CD14-positive monocyte (primary cell): ENCODE measurements at regions not wholly inside any gene's neighbourhood (a gene's known extent, or its start where the extent isn't known, plus 50 kb on each side); places are given as distances from the start of the nearest gene placed in this dataset.

Experiments used
- DNase-seq, 3 donors: peaks; one replicate each; pipeline ENCODE4 v3.0.0-alpha.2; 2011 to 2022
- H2AFZ ChIP-seq: 2 replicates; pipeline ENCODE4 v1.6.0; 2012; ENCODE audit warnings: mild to moderate bottlenecking, low read depth, low read length, inconsistent platforms; ENCODE audit not compliant: insufficient read depth, poor library complexity, severe bottlenecking
- H3K27ac ChIP-seq, 2 donors: 1 replicate in 1 of 2; 2 replicates in 1 of 2; pipeline ENCODE4 v1.5.1; 2012 to 2013; ENCODE audit warnings: low read length in 2 of 2, control low read depth in 1 of 2, inconsistent platforms in 1 of 2, low read depth in 1 of 2, mild to moderate bottlenecking in 1 of 2
- H3K27me3 ChIP-seq, 2 donors: one replicate each; pipeline versions ENCODE4 v1.6.0 to v1.6.1; 2011 to 2013; ENCODE audit warnings: low read length in 2 of 2; ENCODE audit not compliant: control insufficient read depth in 2 of 2, insufficient read depth in 2 of 2
- H3K36me3 ChIP-seq, 2 donors: replicated peaks in 1 of 2; 1 replicate in 1 of 2; 2 replicates in 1 of 2; pipeline versions ENCODE4 v1.5.1 to v1.6.1; 2012 to 2013; ENCODE audit warnings: low read length in 2 of 2, control low read depth in 1 of 2, inconsistent platforms in 1 of 2, mild to moderate bottlenecking in 1 of 2; ENCODE audit not compliant: insufficient read depth in 2 of 2, control insufficient read depth in 1 of 2
- H3K4me1 ChIP-seq, 2 donors: 1 replicate in 1 of 2; 2 replicates in 1 of 2; pipeline versions ENCODE4 v1.5.1 to v1.6.1; 2012 to 2013; ENCODE audit warnings: low read length in 2 of 2, control low read depth in 1 of 2, inconsistent platforms in 1 of 2, mild to moderate bottlenecking in 1 of 2, moderate library complexity in 1 of 2; ENCODE audit not compliant: insufficient read depth in 2 of 2, control insufficient read depth in 1 of 2
- H3K4me2 ChIP-seq: replicated peaks from 2 replicates; pipeline ENCODE3; 2012; ENCODE audit warnings: low read length, moderate library complexity, mild to moderate bottlenecking; ENCODE audit not compliant: poor library complexity, severe bottlenecking; ENCODE audit errors: extremely low read depth
- H3K4me3 ChIP-seq, 3 experiments: fragments of 200-600 bp in 1 of 3; sonication (generic) in 1 of 3; replicated peaks in 1 of 3; 1 replicate in 2 of 3; 2 replicates in 1 of 3; pipeline ENCODE4 v1.5.1; 2011 to 2013; ENCODE audit warnings: low read length in 3 of 3, mild to moderate bottlenecking in 3 of 3, control low read depth in 2 of 3, low read depth in 2 of 3, inconsistent platforms in 1 of 3, moderate library complexity in 1 of 3
- H3K79me2 ChIP-seq: 2 replicates; pipeline ENCODE4 v1.6.0; 2012; ENCODE audit warnings: mild to moderate bottlenecking, control low read depth, inconsistent platforms, low read length, moderate library complexity; ENCODE audit not compliant: insufficient read depth
- H3K9ac ChIP-seq: 2 replicates; pipeline ENCODE4 v1.6.0; 2017; ENCODE audit warnings: low read length, mild to moderate bottlenecking; ENCODE audit not compliant: insufficient read depth, poor library complexity, severe bottlenecking
- H3K9me3 ChIP-seq, 2 donors: replicated peaks in 1 of 2; 1 replicate in 1 of 2; 2 replicates in 1 of 2; pipeline versions ENCODE4 v1.5.1 to v1.6.1; 2012 to 2013; ENCODE audit warnings: low read length in 2 of 2, control low read depth in 1 of 2; ENCODE audit not compliant: control insufficient read depth in 1 of 2, insufficient read depth in 1 of 2
- H4K20me1 ChIP-seq: 2 replicates; pipeline ENCODE4 v1.6.0; 2012; ENCODE audit warnings: mild to moderate bottlenecking, low read length, control low read depth, moderate library complexity; ENCODE audit not compliant: insufficient read depth
- H3K27ac Mint-ChIP-seq, 7 donors: one replicate each; pipeline ENCODE4 v1.8.0; 2020; ENCODE audit warnings: mild to moderate bottlenecking in 7 of 7, mixed read lengths in 7 of 7, moderate library complexity in 6 of 7, inconsistent platforms in 2 of 7
- H3K27me3 Mint-ChIP-seq, 3 donors: one replicate each; pipeline ENCODE4 v1.8.0; 2021 to 2022; ENCODE audit warnings: low read depth in 3 of 3, mild to moderate bottlenecking in 3 of 3, mixed read lengths in 3 of 3, moderate library complexity in 3 of 3, inconsistent platforms in 1 of 3
- H3K36me3 Mint-ChIP-seq, 2 donors: one replicate each; pipeline ENCODE4 v1.8.0; 2020; ENCODE audit warnings: mixed read lengths in 2 of 2, inconsistent platforms in 1 of 2, mild to moderate bottlenecking in 1 of 2
- H3K4me1 Mint-ChIP-seq: one replicate; pipeline ENCODE4 v1.8.0; 2020; ENCODE audit warnings: mild to moderate bottlenecking, mixed read lengths
- H3K4me3 Mint-ChIP-seq, 2 donors: one replicate each; pipeline ENCODE4 v1.8.0; 2020; ENCODE audit warnings: mild to moderate bottlenecking in 2 of 2, mixed read lengths in 2 of 2, moderate library complexity in 1 of 2
- H3K9me3 Mint-ChIP-seq, 7 donors: one replicate each; pipeline ENCODE4 v1.8.0; 2020 to 2022; ENCODE audit warnings: mixed read lengths in 7 of 7, mild to moderate bottlenecking in 6 of 7, moderate library complexity in 6 of 7, inconsistent platforms in 2 of 7
- WGBS: methylation state at CpG from one replicate; pipeline ENCODE4 v1.1.5; 2013; ENCODE audit warnings: missing lambda C conversion rate; ENCODE audit not compliant: insufficient coverage; 5-methylcytosine and 5-hydroxymethylcytosine counted together
- intact Hi-C, 2 donors: fragments of 100-400 bp; cut with micrococcal nuclease; formaldehyde crosslinking; loops; one replicate each; pipeline versions ENCODE4 v1.15.0 to v1.15.1; 2023
- TF ChIP-seq, protein P1 (sequence below): fragments of 200-600 bp; IDR thresholded peaks from one replicate; pipeline ENCODE4 v1.8.0; 2022; ENCODE audit warnings: antibody characterized with exemption, mild to moderate bottlenecking

DNA sequence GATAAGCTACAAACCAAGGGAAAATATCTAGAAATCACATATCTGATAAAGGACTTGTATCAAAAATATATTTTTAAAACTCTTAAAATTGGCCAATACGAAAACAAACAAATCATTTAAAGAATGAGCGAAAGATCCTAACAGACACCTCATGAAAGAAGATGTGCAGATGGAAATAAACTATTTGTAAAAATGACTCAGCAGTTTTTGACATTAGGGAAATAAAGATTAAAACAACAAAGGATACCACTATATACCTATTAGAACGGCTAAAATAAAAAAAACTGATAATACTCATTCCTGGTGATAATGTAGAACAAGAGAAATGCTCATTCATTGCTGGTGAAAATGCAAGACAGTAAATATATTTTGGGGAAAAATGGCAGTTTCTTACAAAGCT lies 506.4 kb downstream of the KLHL4 start:
- no peak overlapping the region for H3K4me3 ChIP-seq
- no peaks in the 10 kb centered on the region for H3K4me1 ChIP-seq
- H3K4me2 ChIP-seq, result no peak overlapping the region
- H3K36me3 ChIP-seq, result no peaks in the 10 kb centered on the region
- H3K27me3 Mint-ChIP-seq, result no peaks in the 10 kb centered on the region
- no peaks in the 10 kb centered on the region for H3K36me3 Mint-ChIP-seq
- no peak for DNase-seq
- H3K4me3 Mint-ChIP-seq, result no peak overlapping the region
- H3K9me3 ChIP-seq, result no peaks in the 10 kb centered on the region
- H3K9me3 Mint-ChIP-seq, result peaks cover 0 to 2% (median 0%) of the 10 kb centered on the region in 7 donors
- TF ChIP-seq, protein P1, sequence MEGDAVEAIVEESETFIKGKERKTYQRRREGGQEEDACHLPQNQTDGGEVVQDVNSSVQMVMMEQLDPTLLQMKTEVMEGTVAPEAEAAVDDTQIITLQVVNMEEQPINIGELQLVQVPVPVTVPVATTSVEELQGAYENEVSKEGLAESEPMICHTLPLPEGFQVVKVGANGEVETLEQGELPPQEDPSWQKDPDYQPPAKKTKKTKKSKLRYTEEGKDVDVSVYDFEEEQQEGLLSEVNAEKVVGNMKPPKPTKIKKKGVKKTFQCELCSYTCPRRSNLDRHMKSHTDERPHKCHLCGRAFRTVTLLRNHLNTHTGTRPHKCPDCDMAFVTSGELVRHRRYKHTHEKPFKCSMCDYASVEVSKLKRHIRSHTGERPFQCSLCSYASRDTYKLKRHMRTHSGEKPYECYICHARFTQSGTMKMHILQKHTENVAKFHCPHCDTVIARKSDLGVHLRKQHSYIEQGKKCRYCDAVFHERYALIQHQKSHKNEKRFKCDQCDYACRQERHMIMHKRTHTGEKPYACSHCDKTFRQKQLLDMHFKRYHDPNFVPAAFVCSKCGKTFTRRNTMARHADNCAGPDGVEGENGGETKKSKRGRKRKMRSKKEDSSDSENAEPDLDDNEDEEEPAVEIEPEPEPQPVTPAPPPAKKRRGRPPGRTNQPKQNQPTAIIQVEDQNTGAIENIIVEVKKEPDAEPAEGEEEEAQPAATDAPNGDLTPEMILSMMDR, result no peak
- no peaks in the 10 kb centered on the region for H4K20me1 ChIP-seq
- H3K9ac ChIP-seq, result no peak overlapping the region
- no peak overlapping the region for H2AFZ ChIP-seq
- no peaks in the 10 kb centered on the region for H3K4me1 Mint-ChIP-seq
- WGBS, result no CpG with 5 or more reads among the region's 3 CpGs
- intact Hi-C loops, result no loop called here
- H3K27me3 ChIP-seq, result no peaks in the 10 kb centered on the region
- H3K27ac Mint-ChIP-seq, result no peak overlapping the region
- H3K27ac ChIP-seq, result no peak overlapping the region
- no peaks in the 10 kb centered on the region for H3K79me2 ChIP-seq

DNA sequence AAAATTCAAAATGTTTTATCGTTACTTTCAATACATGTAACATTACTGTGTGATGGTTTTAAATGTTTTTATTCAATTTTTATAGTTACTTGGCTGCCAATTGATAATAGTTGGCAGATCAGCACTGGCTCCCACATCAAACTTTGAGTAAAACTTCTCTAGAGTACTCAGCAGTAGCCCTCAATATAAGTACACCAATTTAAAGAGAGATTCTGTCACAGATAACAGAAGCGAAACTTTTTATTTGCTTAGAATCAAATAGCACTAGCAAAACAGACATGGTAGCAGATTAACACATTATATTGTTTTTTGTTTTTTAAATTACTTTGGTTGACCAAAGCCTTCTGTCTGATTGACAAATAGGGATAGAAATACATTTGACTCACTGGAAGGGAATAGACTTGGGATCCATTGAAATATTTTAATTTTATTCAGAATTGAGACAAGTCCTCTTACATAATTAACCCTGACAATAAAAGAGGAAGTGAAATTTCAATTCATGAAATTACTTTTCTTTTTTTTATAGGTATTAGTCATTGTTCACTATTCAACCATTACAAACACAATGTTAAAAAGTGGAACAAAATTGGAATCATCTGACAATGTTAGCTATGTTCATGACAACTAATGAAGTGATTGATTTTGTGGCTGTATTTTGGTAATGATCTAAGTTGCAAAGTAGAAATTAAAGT lies 554.9 kb downstream of the KLHL4 start:
- peaks cover 0 to 2% (median 0%) of the 10 kb centered on the region in 7 donors for H3K9me3 Mint-ChIP-seq
- no peak overlapping the region for H3K4me3 Mint-ChIP-seq
- Histone ChIP-seq H4K20me1 (no peaks in the 10 kb centered on the region), H3K79me2 (no peaks in the 10 kb centered on the region), H3K36me3 (no peaks in the 10 kb centered on the region), H3K4me3 (no peak overlapping the region), H3K27me3 (no peaks in the 10 kb centered on the region), H3K4me2 (no peak overlapping the region), H3K4me1 (no peaks in the 10 kb centered on the region), H3K9ac (no peak overlapping the region), H3K9me3 (no peaks in the 10 kb centered on the region), H3K27ac (no peak overlapping the region), H2AFZ (no peak overlapping the region)
- DNase-seq, result no peak
- no peaks in the 10 kb centered on the region for H3K4me1 Mint-ChIP-seq
- TF ChIP-seq, protein P1, result no peak
- H3K27ac Mint-ChIP-seq, result no peak overlapping the region
- intact Hi-C loops, result no loop called here
- H3K27me3 Mint-ChIP-seq, result no peaks in the 10 kb centered on the region
- no peaks in the 10 kb centered on the region for H3K36me3 Mint-ChIP-seq
- WGBS, result no CpG with 5 or more reads among the region's 2 CpGs
